Fibroblast of lung (primary cell): ENCODE measurements at regions not wholly inside any gene's neighbourhood (a gene's known extent, or its start where the extent isn't known, plus 50 kb on each side); places are given as distances from the start of the nearest gene placed in this dataset.

Experiments used
- DNase-seq, 2 donors: peaks; one replicate each; pipeline versions ENCODE4 v3.0.0 to v3.0.0-alpha.2; 2010; ENCODE audit warnings: low read depth in 2 of 2
- H2AFZ ChIP-seq: 2 replicates; pipeline ENCODE4 v1.5.1; 2012; ENCODE audit warnings: low read length, control low read depth, inconsistent platforms
- H3K27ac ChIP-seq: 2 replicates; pipeline ENCODE4 v1.5.1; 2011; ENCODE audit warnings: low read length, control low read depth; ENCODE audit not compliant: insufficient read depth
- H3K27me3 ChIP-seq: 2 replicates; pipeline ENCODE4 v1.5.1; 2011; ENCODE audit warnings: mild to moderate bottlenecking, low read length; ENCODE audit not compliant: control insufficient read depth, insufficient read depth
- H3K36me3 ChIP-seq: 2 replicates; pipeline ENCODE4 v1.5.1; 2011; ENCODE audit warnings: low read length; ENCODE audit not compliant: control insufficient read depth, insufficient read depth
- H3K4me1 ChIP-seq: 2 replicates; pipeline ENCODE4 v1.5.1; 2011; ENCODE audit warnings: low read length; ENCODE audit not compliant: control insufficient read depth, insufficient read depth; ENCODE audit errors: extremely low read depth
- H3K4me2 ChIP-seq: 2 replicates; pipeline ENCODE4 v1.5.1; 2011; ENCODE audit warnings: low read length, control low read depth; ENCODE audit not compliant: insufficient read depth; ENCODE audit errors: extremely low read depth
- H3K4me3 ChIP-seq, 4 experiments: fragments of 200-600 bp in 1 of 4; sonication (generic) in 1 of 4; replicated peaks in 1 of 4; 2 replicates each; pipeline ENCODE4 v1.5.1; 2011 to 2016; ENCODE audit warnings: low read length in 4 of 4, low read depth in 3 of 4, mild to moderate bottlenecking in 3 of 4, control low read depth in 2 of 4, inconsistent platforms in 1 of 4, mixed read lengths in 1 of 4; ENCODE audit not compliant: insufficient read depth in 1 of 4; ENCODE audit errors: control extremely low read depth in 1 of 4
- H3K79me2 ChIP-seq: 2 replicates; pipeline ENCODE4 v1.5.1; 2012; ENCODE audit warnings: mild to moderate bottlenecking, low read length, inconsistent platforms; ENCODE audit not compliant: control insufficient read depth, insufficient read depth
- H3K9ac ChIP-seq: 2 replicates; pipeline ENCODE4 v1.5.1; 2011; ENCODE audit warnings: mild to moderate bottlenecking, low read length, control low read depth; ENCODE audit not compliant: insufficient read depth
- H3K9me3 ChIP-seq: 2 replicates; pipeline ENCODE4 v1.5.1; 2012; ENCODE audit warnings: low read depth, low read length; ENCODE audit not compliant: control insufficient read depth, insufficient read depth
- H4K20me1 ChIP-seq: 2 replicates; pipeline ENCODE4 v1.5.1; 2011; ENCODE audit warnings: low read length; ENCODE audit not compliant: control insufficient read depth, insufficient read depth; ENCODE audit errors: extremely low read depth
- CTCF ChIP-seq, 2 donors: IDR thresholded peaks in 1 of 2; conservative IDR thresholded peaks in 1 of 2; 1 replicate in 1 of 2; 2 replicates in 1 of 2; pipeline ENCODE4 v1.5.1; 2011 to 2012; ENCODE audit warnings: low read length in 2 of 2, control low read depth in 1 of 2, inconsistent platforms in 1 of 2, low read depth in 1 of 2, mild to moderate bottlenecking in 1 of 2
- EZH2 ChIP-seq: IDR thresholded peaks from 2 replicates; pipeline ENCODE4 v1.5.1; 2012; ENCODE audit warnings: low read length, control low read depth, mild to moderate bottlenecking; ENCODE audit errors: missing control alignments

DNA sequence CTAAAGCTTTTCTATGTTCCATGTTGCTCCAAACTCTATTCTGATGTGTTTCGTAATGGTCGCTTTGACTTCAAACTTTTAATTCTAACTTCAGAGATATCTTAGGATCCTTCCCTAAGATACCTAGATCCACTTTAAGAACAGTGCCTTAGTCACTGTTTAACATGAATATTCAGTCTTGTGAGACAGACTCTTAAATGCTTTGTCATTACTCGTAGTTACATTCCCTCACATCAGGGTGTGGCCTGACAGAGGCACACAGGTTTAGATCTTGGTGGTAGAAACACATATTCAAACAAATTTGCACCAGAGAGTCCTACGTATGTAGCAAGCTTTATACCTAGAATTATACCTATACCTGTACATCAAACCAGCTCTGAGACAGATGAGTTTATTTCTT lies 687.0 kb upstream of the C9orf72 start:
- no peak for TF ChIP-seq EZH2
- Histone ChIP-seq H3K27ac (no peak overlapping the region), H2AFZ (no peak overlapping the region), H3K9ac (no peak overlapping the region), H3K79me2 (no peaks in the 10 kb centered on the region), H3K4me2 (no peak overlapping the region), H3K4me3 (no peak overlapping the region), H4K20me1 (no peaks in the 10 kb centered on the region), H3K9me3 (no peaks in the 10 kb centered on the region), H3K27me3 (no peaks in the 10 kb centered on the region), H3K36me3 (no peaks in the 10 kb centered on the region), H3K4me1 (peaks cover 4% of the 10 kb centered on the region)
- no peak for DNase-seq

DNA sequence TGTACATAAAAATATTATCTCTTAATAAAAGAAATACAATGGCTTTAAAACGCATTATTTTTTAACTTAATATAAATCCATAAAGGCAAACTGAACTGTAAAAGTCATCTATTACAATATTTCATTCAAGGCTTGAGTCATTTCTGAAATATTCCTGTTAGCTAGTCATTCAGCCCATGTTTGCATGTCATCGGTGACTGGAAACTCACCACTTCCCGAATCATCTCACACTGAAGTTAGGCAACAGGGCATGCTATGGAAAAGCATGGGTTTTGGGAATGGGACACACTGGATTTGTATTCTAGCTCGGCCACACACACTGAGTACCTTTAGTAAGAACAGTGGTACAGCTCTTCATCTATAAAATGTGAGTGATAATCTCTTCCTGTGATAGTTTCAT lies 691.1 kb upstream of the C9orf72 start:
- H3K4me3 ChIP-seq, result no peak overlapping the region
- TF ChIP-seq EZH2 (no peak), CTCF (conservative IDR thresholded peaks at IDR 0.05 in 1 of 2, IDR thresholded peaks at IDR 0.05 in 1 of 2; ENCODE audit: low read depth in 1 of 2, low read length in 2 of 2) (no peak)
- H3K4me2 ChIP-seq, result no peak overlapping the region
- peak overlapping the region; percentile 31 for H2AFZ ChIP-seq
- H3K27me3 ChIP-seq, result no peaks in the 10 kb centered on the region
- DNase-seq, result peak; percentile 50 to 55
- H3K9ac ChIP-seq, result no peak overlapping the region
- no peaks in the 10 kb centered on the region for H3K36me3 ChIP-seq
- H3K4me1 ChIP-seq, result peaks cover 4% of the 10 kb centered on the region
- H3K9me3 ChIP-seq, result no peaks in the 10 kb centered on the region
- H4K20me1 ChIP-seq, result no peaks in the 10 kb centered on the region
- H3K27ac ChIP-seq, result no peak overlapping the region
- H3K79me2 ChIP-seq, result no peaks in the 10 kb centered on the region

DNA sequence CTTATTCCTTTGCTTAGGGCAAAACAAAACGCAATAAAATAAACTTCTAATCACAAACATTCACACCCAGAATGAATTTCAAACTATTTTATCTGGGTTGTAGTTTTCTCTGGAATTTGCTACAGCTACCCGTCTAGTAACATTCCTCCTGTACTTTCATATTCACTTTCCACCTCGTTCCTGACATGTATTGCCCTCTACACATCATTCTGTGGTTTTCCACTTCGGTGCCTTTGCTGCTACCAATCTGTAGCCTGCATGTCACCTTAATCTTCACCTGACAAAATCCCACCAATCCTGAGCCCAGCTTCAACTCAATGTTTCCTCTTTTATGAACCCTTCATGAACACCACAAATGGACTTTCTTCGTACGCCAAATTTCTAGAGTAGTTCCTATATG lies 694.1 kb upstream of the C9orf72 start:
- Histone ChIP-seq H3K4me3 (no peak overlapping the region), H3K9ac (no peak overlapping the region), H3K9me3 (no peaks in the 10 kb centered on the region), H4K20me1 (no peaks in the 10 kb centered on the region), H3K4me1 (peaks cover 4% of the 10 kb centered on the region), H3K36me3 (no peaks in the 10 kb centered on the region), H3K27me3 (no peaks in the 10 kb centered on the region), H2AFZ (no peak overlapping the region), H3K79me2 (no peaks in the 10 kb centered on the region), H3K4me2 (no peak overlapping the region), H3K27ac (no peak overlapping the region)
- DNase-seq, result no peak
- TF ChIP-seq CTCF (conservative IDR thresholded peaks at IDR 0.05 in 1 of 2, IDR thresholded peaks at IDR 0.05 in 1 of 2; ENCODE audit: low read depth in 1 of 2, low read length in 2 of 2) (no peak), EZH2 (no peak)
